Activated naive CD8-positive, alpha-beta T cell treated with anti-CD3 and anti-CD28 coated beads for 36 hours (primary cell): ENCODE measurements at regions not wholly inside any gene's neighbourhood (a gene's known extent, or its start where the extent isn't known, plus 50 kb on each side); places are given as distances from the start of the nearest gene placed in this dataset.

Experiments
- DNase-seq: peaks from one replicate; pipeline ENCODE4 v3.0.0; 2021
- H3K27ac Mint-ChIP-seq: one replicate; pipeline ENCODE4 v1.8.0; 2022; ENCODE audit warnings: mild to moderate bottlenecking, moderate library complexity, mixed read lengths
- H3K27me3 Mint-ChIP-seq: one replicate; pipeline ENCODE4 v1.8.0; 2022; ENCODE audit warnings: mild to moderate bottlenecking, mixed read lengths
- H3K36me3 Mint-ChIP-seq: one replicate; pipeline ENCODE4 v1.8.0; 2021; ENCODE audit warnings: mild to moderate bottlenecking, mixed read lengths
- H3K4me1 Mint-ChIP-seq: one replicate; pipeline ENCODE4 v1.8.0; 2021; ENCODE audit warnings: mixed read lengths
- H3K4me3 Mint-ChIP-seq: one replicate; pipeline ENCODE4 v1.8.0; 2022; ENCODE audit warnings: mild to moderate bottlenecking, moderate library complexity, mixed read lengths
- H3K9me3 Mint-ChIP-seq: one replicate; pipeline ENCODE4 v1.8.0; 2022; ENCODE audit warnings: mixed read lengths

DNA sequence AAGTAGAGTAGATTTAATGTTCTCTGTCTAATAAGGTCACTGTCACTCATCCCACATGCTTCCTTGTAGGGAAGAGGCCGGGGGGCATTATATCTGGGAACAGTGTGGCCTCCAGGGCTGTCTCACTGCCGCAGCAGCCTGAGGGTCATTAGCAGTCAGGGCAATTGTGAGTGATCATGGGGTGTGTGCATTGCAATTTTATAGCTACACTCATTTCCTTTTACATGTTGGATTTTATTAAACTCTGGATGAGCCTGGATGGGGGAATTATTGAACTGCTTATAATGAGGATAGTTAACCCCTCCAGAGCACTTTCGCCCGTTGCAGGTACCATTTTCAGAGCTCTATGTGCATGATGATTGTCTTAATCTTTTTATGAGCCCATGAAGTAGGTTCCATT is 60.9 kb upstream of the DISP3 start:
- Mint-ChIP-seq H3K27me3 (peaks cover 13% of the 10 kb centered on the region), H3K36me3 (no peaks in the 10 kb centered on the region), H3K4me3 (no peak overlapping the region), H3K9me3 (no peaks in the 10 kb centered on the region), H3K4me1 (no peaks in the 10 kb centered on the region), H3K27ac (no peak overlapping the region)
- DNase-seq = no peak

DNA sequence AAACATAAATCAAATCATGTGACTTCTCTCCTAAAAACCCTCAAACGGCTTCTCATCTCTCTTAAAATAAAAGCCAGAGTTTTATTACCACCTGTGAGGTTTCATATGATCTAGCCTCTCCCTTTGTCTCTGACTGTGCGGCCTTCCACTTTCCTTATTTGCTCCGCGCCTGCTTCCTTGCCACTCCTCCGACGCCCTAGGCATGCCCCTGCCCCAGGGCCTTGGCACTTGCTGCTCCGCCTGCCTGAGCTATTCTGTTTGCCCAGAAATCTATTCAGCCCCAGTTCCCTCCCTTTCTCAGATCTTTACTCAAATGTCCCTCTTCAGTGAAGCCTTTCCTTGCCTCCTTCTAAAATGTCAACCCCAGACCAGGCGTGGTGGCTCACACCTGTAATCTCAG is 57.5 kb upstream of the DISP3 start:
- no peak overlapping the region for H3K4me3 Mint-ChIP-seq
- H3K4me1 Mint-ChIP-seq = no peaks in the 10 kb centered on the region
- peaks cover 13% of the 10 kb centered on the region for H3K27me3 Mint-ChIP-seq
- no peak overlapping the region for H3K27ac Mint-ChIP-seq
- H3K9me3 Mint-ChIP-seq = no peaks in the 10 kb centered on the region
- no peak for DNase-seq
- H3K36me3 Mint-ChIP-seq = no peaks in the 10 kb centered on the region

DNA sequence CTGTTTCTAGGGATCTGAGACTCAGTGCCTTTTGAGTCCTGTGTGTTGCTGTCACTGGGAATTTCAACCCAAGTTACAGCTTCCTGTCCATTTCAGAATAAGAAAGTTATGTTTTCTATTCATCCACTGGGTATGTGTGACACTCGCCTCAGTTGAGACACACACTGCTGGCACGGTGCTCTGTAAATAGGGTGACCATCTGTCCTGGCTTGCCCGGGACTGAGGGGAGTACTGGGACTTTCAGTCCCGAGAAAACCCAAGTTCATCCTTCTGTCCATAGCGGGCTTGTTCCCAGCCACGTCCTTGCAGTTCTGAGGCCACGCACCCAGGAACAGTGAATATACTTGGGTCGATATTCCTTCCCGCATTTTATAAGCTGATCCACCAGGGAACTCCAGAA is 56.3 kb upstream of the DISP3 start:
- Mint-ChIP-seq H3K9me3 (no peaks in the 10 kb centered on the region), H3K27ac (no peak overlapping the region), H3K4me1 (peaks cover 3% of the 10 kb centered on the region), H3K4me3 (no peak overlapping the region), H3K27me3 (peaks cover 10% of the 10 kb centered on the region), H3K36me3 (no peaks in the 10 kb centered on the region)
- no peak for DNase-seq

DNA sequence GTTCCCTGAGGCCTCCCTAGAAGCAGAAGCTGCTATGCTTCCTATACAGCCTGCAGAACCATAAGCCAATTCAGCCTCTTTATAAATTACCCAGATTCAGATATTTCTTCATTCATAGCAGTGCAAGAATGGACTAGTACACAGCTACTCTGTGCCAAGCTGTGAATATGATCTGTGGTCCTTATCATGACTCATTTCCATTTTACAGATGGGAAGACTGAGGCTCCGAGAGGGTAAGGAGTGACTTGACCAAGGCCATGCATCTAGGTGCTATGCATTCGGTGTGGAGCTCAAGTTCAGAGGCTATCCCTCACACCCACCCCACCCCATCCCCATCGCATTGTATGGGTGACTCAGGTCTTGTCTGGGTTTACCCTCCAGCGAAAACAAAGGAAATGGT is 52.3 kb upstream of the DISP3 start:
- H3K4me3 Mint-ChIP-seq = no peak overlapping the region

DNA sequence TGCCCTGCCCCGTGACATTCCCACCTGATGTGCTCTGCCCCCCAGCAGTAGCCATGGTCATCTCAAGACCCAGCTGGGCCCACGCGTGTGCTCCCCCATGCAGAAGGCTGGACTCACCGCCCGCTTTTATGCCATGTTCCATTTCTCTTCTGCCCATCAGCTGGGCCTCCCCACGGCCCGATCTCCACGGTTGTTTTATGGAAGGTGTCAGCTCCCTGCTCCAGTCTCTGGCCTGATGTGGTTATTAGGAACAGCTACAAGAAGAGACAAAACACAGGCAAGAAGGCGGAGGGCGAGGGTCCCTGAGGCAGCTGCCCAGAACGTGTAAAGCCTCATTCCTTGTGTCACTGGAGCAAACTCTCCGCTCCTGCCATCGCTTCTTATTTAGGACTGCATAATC is 50.2 kb upstream of the DISP3 start:
- no peak for DNase-seq
- no peak overlapping the region for H3K4me3 Mint-ChIP-seq

More for the DNA sequence above, 52.3 kb upstream of the DISP3 start:
- DNase-seq = no peak
- no peaks in the 10 kb centered on the region for H3K27me3 Mint-ChIP-seq
- H3K36me3 Mint-ChIP-seq = no peaks in the 10 kb centered on the region
- H3K9me3 Mint-ChIP-seq = no peaks in the 10 kb centered on the region
- no peak overlapping the region for H3K27ac Mint-ChIP-seq
- H3K4me1 Mint-ChIP-seq = peaks cover 3% of the 10 kb centered on the region

More for the DNA sequence above, 50.2 kb upstream of the DISP3 start:
- H3K36me3 Mint-ChIP-seq = no peaks in the 10 kb centered on the region
- H3K9me3 Mint-ChIP-seq = no peaks in the 10 kb centered on the region
- no peak overlapping the region for H3K27ac Mint-ChIP-seq
- H3K27me3 Mint-ChIP-seq = no peaks in the 10 kb centered on the region
- H3K4me1 Mint-ChIP-seq = peaks cover 3% of the 10 kb centered on the region
